B cell (primary cell): ENCODE measurements at regions not wholly inside any gene's neighbourhood (a gene's known extent, or its start where the extent isn't known, plus 50 kb on each side); places are given as distances from the start of the nearest gene placed in this dataset.

ENCODE experiments used
- ATAC-seq: fragments of 200-7000 bp; cut with Tn5 transposase; one replicate; pipeline ENCODE4 v1.10.0; 2021; ENCODE audit warnings: low read depth, mild to moderate bottlenecking, moderate number of reproducible peaks, moderate library complexity
- CTCF ChIA-PET: fragments of 350-600 bp; sonication (Branson Sonifier 250); formaldehyde crosslinking; loops from one replicate; lab custom pipeline; 2021; ENCODE audit warnings: antibody characterized with exemption, inconsistent platforms; lab: Charles Lee
- POLR2A ChIA-PET: fragments of 350-600 bp; sonication (Branson Sonifier 250); formaldehyde crosslinking; loops from one replicate; lab custom pipeline; 2021; ENCODE audit warnings: antibody characterized with exemption; lab: Charles Lee
- DNase-seq: peaks from one replicate; pipeline ENCODE4 v3.0.0; 2013
- H2AFZ ChIP-seq: 2 replicates; pipeline ENCODE4 v1.6.1; 2012; ENCODE audit warnings: mild to moderate bottlenecking, low read depth, low read length; ENCODE audit not compliant: insufficient read depth, poor library complexity, severe bottlenecking
- H3K27ac ChIP-seq, 2 donors: 1 replicate in 1 of 2; 2 replicates in 1 of 2; pipeline ENCODE4 v1.5.1; 2012 to 2013; ENCODE audit warnings: low read length in 2 of 2, mild to moderate bottlenecking in 2 of 2, moderate library complexity in 1 of 2
- H3K27me3 ChIP-seq, 4 experiments: fragments of 200-600 bp in 1 of 4; sonication (generic) in 1 of 4; replicated peaks in 1 of 4; 1 replicate in 2 of 4; 2 replicates in 2 of 4; pipeline versions ENCODE4 v1.6.1 to v1.7.0; 2013 to 2016; ENCODE audit warnings: low read length in 3 of 4, mild to moderate bottlenecking in 2 of 4, mixed read lengths in 1 of 4, moderate library complexity in 1 of 4; ENCODE audit not compliant: insufficient read depth in 4 of 4, control insufficient read depth in 3 of 4; ENCODE audit errors: control extremely low read depth in 1 of 4
- H3K36me3 ChIP-seq, 2 experiments: replicated peaks in 1 of 2; 1 replicate in 1 of 2; 2 replicates in 1 of 2; pipeline versions ENCODE4 v1.6.1 to v1.7.1; 2013; ENCODE audit warnings: low read length in 1 of 2; ENCODE audit not compliant: insufficient read depth in 2 of 2, control insufficient read depth in 1 of 2; ENCODE audit errors: control extremely low read depth in 1 of 2, extremely low read depth in 1 of 2
- H3K4me1 ChIP-seq, 2 donors: fragments of 200-600 bp in 1 of 2; sonication (generic) in 1 of 2; 1 replicate in 1 of 2; 2 replicates in 1 of 2; pipeline versions ENCODE4 v1.5.1 to v1.6.1; 2013 to 2017; ENCODE audit warnings: low read length in 2 of 2; ENCODE audit not compliant: control insufficient read depth in 2 of 2, insufficient read depth in 2 of 2
- H3K4me2 ChIP-seq: replicated peaks from 2 replicates; pipeline ENCODE3; 2012; ENCODE audit warnings: mild to moderate bottlenecking, low read depth, low read length; ENCODE audit not compliant: poor library complexity, severe bottlenecking
- H3K4me3 ChIP-seq, 5 experiments: fragments of 200-600 bp in 1 of 5; sonication (generic) in 1 of 5; 1 replicate in 3 of 5; 2 replicates in 2 of 5; pipeline versions ENCODE4 v1.5.1 to v1.7.0; 2011 to 2016; ENCODE audit warnings: low read length in 4 of 5, mild to moderate bottlenecking in 4 of 5, low read depth in 2 of 5, control low read depth in 1 of 5, moderate library complexity in 1 of 5; ENCODE audit not compliant: insufficient read depth in 1 of 5; ENCODE audit errors: control extremely low read depth in 1 of 5, extremely low read depth in 1 of 5
- H3K79me2 ChIP-seq: fragments of 200-600 bp; sonication (generic); one replicate; pipeline ENCODE4 v1.6.0; 2016; ENCODE audit warnings: low read length; ENCODE audit not compliant: control insufficient read depth, insufficient read depth
- H3K9ac ChIP-seq: fragments of 200-600 bp; sonication (generic); 2 replicates; pipeline ENCODE4 v1.6.1; 2017; ENCODE audit warnings: mild to moderate bottlenecking, low read length, moderate library complexity
- H3K9me3 ChIP-seq, 3 donors: one replicate each; pipeline versions ENCODE4 v1.6.1 to v1.7.1; 2013; ENCODE audit warnings: low read length in 2 of 3; ENCODE audit not compliant: control insufficient read depth in 2 of 3, insufficient read depth in 1 of 3; ENCODE audit errors: control extremely low read depth in 1 of 3
- H4K20me1 ChIP-seq: 2 replicates; pipeline ENCODE4 v1.6.0; 2012; ENCODE audit warnings: mild to moderate bottlenecking, low read length; ENCODE audit not compliant: insufficient read depth, control insufficient read depth, poor library complexity, severe bottlenecking
- H3K27ac Mint-ChIP-seq: one replicate; pipeline ENCODE4 v1.8.0; 2021; ENCODE audit warnings: mixed read lengths
- H3K27me3 Mint-ChIP-seq: one replicate; pipeline ENCODE4 v1.8.0; 2021; ENCODE audit warnings: mixed read lengths
- H3K4me1 Mint-ChIP-seq: one replicate; pipeline ENCODE4 v1.8.0; 2021; ENCODE audit warnings: mixed read lengths
- H3K4me3 Mint-ChIP-seq: one replicate; pipeline ENCODE4 v1.8.0; 2021; ENCODE audit warnings: mixed read lengths
- H3K9me3 Mint-ChIP-seq: one replicate; pipeline ENCODE4 v1.8.0; 2022; ENCODE audit warnings: mixed read lengths; ENCODE audit not compliant: insufficient read depth
- EZH2 ChIP-seq: IDR thresholded peaks from 2 replicates; pipeline ENCODE4 v1.6.1; 2012; ENCODE audit warnings: borderline replicate concordance, low read depth, mild to moderate bottlenecking, moderate library complexity, low read length; ENCODE audit not compliant: insufficient read depth, poor library complexity, severe bottlenecking
- WGBS: methylation state at CpG from one replicate; pipeline ENCODE4 v1.1.5; 2013; ENCODE audit warnings: missing lambda C conversion rate; ENCODE audit not compliant: insufficient coverage; 5-methylcytosine and 5-hydroxymethylcytosine counted together
- intact Hi-C: fragments of 100-400 bp; cut with micrococcal nuclease; formaldehyde crosslinking; loops from one replicate; pipeline ENCODE4 v1.10.0; 2022
- TF ChIP-seq, protein P1 (sequence below): fragments of 200-600 bp; IDR thresholded peaks from one replicate; pipeline ENCODE4 v1.8.0; 2022; ENCODE audit warnings: antibody characterized with exemption, mild to moderate bottlenecking

DNA sequence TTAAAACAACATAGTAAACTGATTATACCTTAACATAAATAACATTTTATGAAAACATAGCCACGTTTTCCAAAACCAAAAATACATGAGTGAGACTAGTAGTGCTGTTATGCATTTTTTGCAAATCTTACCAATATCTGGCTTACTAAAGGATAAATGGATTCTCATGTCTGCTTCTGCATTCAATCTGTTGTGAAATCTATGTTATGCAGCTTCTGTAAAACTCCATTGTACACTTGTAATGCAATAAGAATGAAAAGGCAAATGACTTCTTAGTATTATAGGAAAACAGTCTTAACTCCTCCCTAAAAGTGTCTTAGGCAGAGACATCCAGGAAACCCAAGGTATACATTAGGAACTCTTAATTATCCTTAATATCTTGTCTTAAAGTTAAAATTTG, 330.9 kb upstream of the THBS1 start:
- Mint-ChIP-seq H3K4me1 (no peaks in the 10 kb centered on the region), H3K9me3 (peaks cover 2% of the 10 kb centered on the region), H3K27me3 (peaks cover 7% of the 10 kb centered on the region), H3K4me3 (no peak overlapping the region), H3K27ac (no peak overlapping the region)
- Histone ChIP-seq H3K4me3 (no peak overlapping the region), H3K36me3 (no peaks in the 10 kb centered on the region), H4K20me1 (no peaks in the 10 kb centered on the region), H3K9me3 (peaks cover 0 to 1% (median 0%) of the 10 kb centered on the region in 3 donors), H3K27me3 (no peaks in the 10 kb centered on the region), H3K4me1 (no peaks in the 10 kb centered on the region), H3K4me2 (no peak overlapping the region), H3K79me2 (no peaks in the 10 kb centered on the region), H2AFZ (no peak overlapping the region), H3K27ac (no peak overlapping the region), H3K9ac (no peak overlapping the region)
- ATAC-seq (no peak), DNase-seq (no peak)
- WGBS, result no CpG with 5 or more reads among the region's 1 CpG
- TF ChIP-seq EZH2, result no peak
- TF ChIP-seq, protein P1, sequence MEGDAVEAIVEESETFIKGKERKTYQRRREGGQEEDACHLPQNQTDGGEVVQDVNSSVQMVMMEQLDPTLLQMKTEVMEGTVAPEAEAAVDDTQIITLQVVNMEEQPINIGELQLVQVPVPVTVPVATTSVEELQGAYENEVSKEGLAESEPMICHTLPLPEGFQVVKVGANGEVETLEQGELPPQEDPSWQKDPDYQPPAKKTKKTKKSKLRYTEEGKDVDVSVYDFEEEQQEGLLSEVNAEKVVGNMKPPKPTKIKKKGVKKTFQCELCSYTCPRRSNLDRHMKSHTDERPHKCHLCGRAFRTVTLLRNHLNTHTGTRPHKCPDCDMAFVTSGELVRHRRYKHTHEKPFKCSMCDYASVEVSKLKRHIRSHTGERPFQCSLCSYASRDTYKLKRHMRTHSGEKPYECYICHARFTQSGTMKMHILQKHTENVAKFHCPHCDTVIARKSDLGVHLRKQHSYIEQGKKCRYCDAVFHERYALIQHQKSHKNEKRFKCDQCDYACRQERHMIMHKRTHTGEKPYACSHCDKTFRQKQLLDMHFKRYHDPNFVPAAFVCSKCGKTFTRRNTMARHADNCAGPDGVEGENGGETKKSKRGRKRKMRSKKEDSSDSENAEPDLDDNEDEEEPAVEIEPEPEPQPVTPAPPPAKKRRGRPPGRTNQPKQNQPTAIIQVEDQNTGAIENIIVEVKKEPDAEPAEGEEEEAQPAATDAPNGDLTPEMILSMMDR, result no peak
- intact Hi-C loops, result no loop called here
- ChIA-PET CTCF (no interaction called here), POLR2A (no interaction called here)

DNA sequence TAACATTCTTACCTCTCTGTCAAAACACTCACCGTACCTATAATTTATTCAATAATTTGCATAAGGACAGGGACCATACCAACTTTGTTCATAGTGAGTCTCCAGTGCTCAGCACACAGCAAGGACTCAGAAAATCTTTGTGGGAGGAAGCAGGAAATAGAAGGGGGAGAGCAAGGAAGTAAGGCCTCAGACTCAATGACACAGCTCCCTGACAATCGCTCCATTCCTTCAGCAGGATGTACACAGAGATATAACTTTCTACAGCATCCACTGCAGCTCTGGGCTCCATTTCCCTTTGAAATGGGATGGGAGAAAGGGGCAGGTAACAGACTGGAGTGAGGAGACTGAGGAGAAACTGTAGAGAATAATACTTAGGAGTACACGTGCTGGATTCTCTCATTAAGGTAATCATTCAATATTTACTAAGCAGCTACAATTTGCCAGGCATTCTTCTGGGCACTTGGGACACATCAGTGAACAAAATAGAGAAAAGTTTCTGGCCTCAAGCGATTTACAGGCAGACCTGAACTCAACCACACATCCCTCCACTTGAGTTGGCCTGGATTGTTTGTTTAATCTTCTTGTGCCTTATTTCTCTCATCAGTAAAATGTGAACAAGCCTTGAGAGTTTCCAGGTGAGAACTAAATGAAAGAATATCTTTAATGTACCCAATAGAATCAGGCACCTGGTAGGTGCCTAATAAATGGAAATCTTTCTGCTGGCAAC, 330.3 kb upstream of the THBS1 start:
- intact Hi-C loops, result loop anchor here (1.0 kb wide), 1 partner anchor 37 kb away; no protein-coding TSS in a partner anchor
- CTCF ChIA-PET, result no interaction called here
- Mint-ChIP-seq H3K4me1 (no peaks in the 10 kb centered on the region), H3K27me3 (peaks cover 7% of the 10 kb centered on the region), H3K9me3 (peaks cover 2% of the 10 kb centered on the region), H3K4me3 (no peak overlapping the region), H3K27ac (no peak overlapping the region)
- Histone ChIP-seq H3K27me3 (peaks cover 0 to 1% (median 0%) of the 10 kb centered on the region in 4 experiments), H3K4me1 (no peaks in the 10 kb centered on the region), H3K4me3 (no peak overlapping the region), H3K4me2 (no peak overlapping the region), H2AFZ (no peak overlapping the region), H3K9me3 (peaks cover 0 to 1% (median 0%) of the 10 kb centered on the region in 3 donors), H3K27ac (no peak overlapping the region), H3K36me3 (no peaks in the 10 kb centered on the region), H3K79me2 (no peaks in the 10 kb centered on the region), H4K20me1 (no peaks in the 10 kb centered on the region), H3K9ac (no peak overlapping the region)
- ATAC-seq (no peak), DNase-seq (no peak)
- TF ChIP-seq EZH2, result no peak
- TF ChIP-seq, protein P1, result no peak
- POLR2A ChIA-PET, result no interaction called here
- WGBS, result no CpG with 5 or more reads among the region's 4 CpGs
